Smooth muscle cell (in vitro differentiated cells): ENCODE measurements at regions not wholly inside any gene's neighbourhood (a gene's known extent, or its start where the extent isn't known, plus 50 kb on each side); places are given as distances from the start of the nearest gene placed in this dataset.
"Not testable (repeated sequence)": the region's sequence is repeated elsewhere in the genome, so short reads cannot be mapped to it uniquely, and the experiment has no call there.

Source experiments
- DNase-seq: peaks from one replicate; lab custom pipeline; 2025; ENCODE audit not compliant: unreplicated experiment; lab: John Stamatoyannopoulos, UW
- H2AFZ ChIP-seq: fragments of 200-600 bp; sonication (generic); 2 replicates; pipeline ENCODE4 v1.6.0; 2016; ENCODE audit warnings: antibody characterized with exemption, low read depth, mild to moderate bottlenecking
- H3F3A ChIP-seq: fragments of 200-600 bp; sonication (generic); 2 replicates; pipeline ENCODE4 v1.6.0; 2017; ENCODE audit warnings: antibody characterized with exemption, low read depth
- H3K27ac ChIP-seq: fragments of 200-600 bp; sonication (generic); 2 replicates; pipeline ENCODE4 v1.5.1; 2016; ENCODE audit warnings: low read depth, mild to moderate bottlenecking
- H3K27me3 ChIP-seq: fragments of 200-600 bp; sonication (generic); 2 replicates; pipeline ENCODE4 v1.6.1; 2016; ENCODE audit warnings: low read depth, mild to moderate bottlenecking
- H3K36me3 ChIP-seq: fragments of 200-600 bp; sonication (generic); 2 replicates; pipeline ENCODE4 v1.5.1; 2016; ENCODE audit warnings: low read depth
- H3K4me1 ChIP-seq: fragments of 200-600 bp; sonication (generic); 2 replicates; pipeline ENCODE4 v1.5.1; 2016; ENCODE audit warnings: low read depth
- H3K4me2 ChIP-seq: fragments of 200-600 bp; sonication (generic); 2 replicates; pipeline ENCODE4 v1.6.0; 2016; ENCODE audit warnings: mild to moderate bottlenecking
- H3K4me3 ChIP-seq: fragments of 200-600 bp; sonication (generic); 2 replicates; pipeline ENCODE4 v1.5.1; 2016; ENCODE audit warnings: mild to moderate bottlenecking
- H3K79me2 ChIP-seq: fragments of 200-600 bp; sonication (generic); 2 replicates; pipeline ENCODE4 v1.6.0; 2016; ENCODE audit warnings: low read depth, mild to moderate bottlenecking
- H3K9ac ChIP-seq: fragments of 200-600 bp; sonication (generic); 2 replicates; pipeline ENCODE4 v1.6.0; 2016; ENCODE audit warnings: low read depth
- H3K9me3 ChIP-seq: fragments of 200-600 bp; sonication (generic); replicated peaks from 2 replicates; pipeline ENCODE4 v1.5.1; 2016; ENCODE audit warnings: low read depth
- H4K20me1 ChIP-seq: fragments of 200-600 bp; sonication (generic); 2 replicates; pipeline ENCODE4 v1.6.0; 2016; ENCODE audit warnings: low read depth
- CTCF ChIP-seq: fragments of 200-600 bp; sonication (generic); IDR thresholded peaks from 2 replicates; pipeline ENCODE4 v1.5.1; 2017; ENCODE audit warnings: borderline replicate concordance, mild to moderate bottlenecking, antibody characterized with exemption; ENCODE audit not compliant: insufficient read depth, poor library complexity, severe bottlenecking
- WGBS: methylation state at CpG from one replicate; pipeline ENCODE4 v1.1.7; 2016; ENCODE audit warnings: low lambda C conversion rate; 5-methylcytosine and 5-hydroxymethylcytosine counted together

GRCh38 chr17:46430300-46430699 is 68.7 kb upstream of the ARL17B start:
- H3K36me3 ChIP-seq, H3K79me2 ChIP-seq, H3K4me1 ChIP-seq, H3K9ac ChIP-seq, H3K4me3 ChIP-seq, H2AFZ ChIP-seq, DNase-seq, H3F3A ChIP-seq, H3K4me2 ChIP-seq, H4K20me1 ChIP-seq, H3K9me3 ChIP-seq, H3K27ac ChIP-seq, H3K27me3 ChIP-seq: not testable (repeated sequence)
- WGBS, result no CpG with 5 or more reads among the region's 2 CpGs

- not testable (repeated sequence) for H4K20me1 ChIP-seq, H3K27ac ChIP-seq, H3K4me3 ChIP-seq, H2AFZ ChIP-seq, H3K27me3 ChIP-seq, H3F3A ChIP-seq, H3K9me3 ChIP-seq, DNase-seq, H3K36me3 ChIP-seq, H3K4me2 ChIP-seq, H3K79me2 ChIP-seq, H3K9ac ChIP-seq, H3K4me1 ChIP-seq
- no CpG with 5 or more reads among the region's 2 CpGs for WGBS
Observed at GRCh38 chr17:46429675-46430074, 68.1 kb upstream of the ARL17B start.

GRCh38 chr17:46424187-46424884 is 62.8 kb upstream of the ARL17B start:
- not testable (repeated sequence) for H3K27ac ChIP-seq, H3K4me2 ChIP-seq, H3K4me3 ChIP-seq, H3K27me3 ChIP-seq, H3F3A ChIP-seq, H3K4me1 ChIP-seq, DNase-seq, H3K9ac ChIP-seq, H3K36me3 ChIP-seq, H2AFZ ChIP-seq, H4K20me1 ChIP-seq, H3K9me3 ChIP-seq, H3K79me2 ChIP-seq
- TF ChIP-seq CTCF, result peak; percentile 5
- 0% methylated on average over 1 of the region's 2 CpGs for WGBS

GRCh38 chr17:46417907-46418306 is 56.3 kb upstream of the ARL17B start:
- H3K27ac ChIP-seq, H3K4me2 ChIP-seq, H3K79me2 ChIP-seq, H2AFZ ChIP-seq, H3K9ac ChIP-seq, H3K36me3 ChIP-seq, H3K9me3 ChIP-seq, H3F3A ChIP-seq, H3K27me3 ChIP-seq, H3K4me1 ChIP-seq, H4K20me1 ChIP-seq, DNase-seq, H3K4me3 ChIP-seq: not testable (repeated sequence)
- WGBS, result 82% methylated on average over 6 of the region's 7 CpGs

DNA sequence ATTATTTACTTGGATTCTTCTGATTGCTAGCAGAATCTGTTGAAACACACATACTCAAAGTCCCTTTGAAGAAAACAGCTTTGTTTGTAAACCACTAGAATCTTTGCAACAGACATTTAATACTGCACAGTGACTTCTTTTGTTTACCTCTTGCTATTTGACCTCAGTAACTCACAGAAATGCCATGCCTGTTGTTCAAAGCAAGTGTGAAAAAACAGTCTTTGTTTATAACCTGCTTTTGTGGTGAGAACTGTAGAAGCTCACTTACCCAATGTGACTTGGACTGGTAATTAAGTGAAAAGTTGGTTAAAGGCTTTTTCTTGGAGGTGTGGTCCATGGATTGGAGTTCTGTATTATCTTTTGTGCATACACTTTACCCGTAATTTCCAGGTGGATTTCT is 55.7 kb upstream of the ARL17B start:
- not testable (repeated sequence) for H3K4me1 ChIP-seq, H4K20me1 ChIP-seq, H2AFZ ChIP-seq, H3K4me3 ChIP-seq, H3K27ac ChIP-seq, H3K79me2 ChIP-seq, H3K9ac ChIP-seq, H3F3A ChIP-seq, H3K36me3 ChIP-seq, DNase-seq, H3K27me3 ChIP-seq, H3K4me2 ChIP-seq, H3K9me3 ChIP-seq
- WGBS, result 85% methylated on average over 1 of the region's 1 CpG

- not testable (repeated sequence) for H3K4me2 ChIP-seq, H2AFZ ChIP-seq, H3K79me2 ChIP-seq, H3K27me3 ChIP-seq, H3K9me3 ChIP-seq, H3K4me1 ChIP-seq, DNase-seq, H3K36me3 ChIP-seq, H3K4me3 ChIP-seq, H3K9ac ChIP-seq, H3K27ac ChIP-seq, H4K20me1 ChIP-seq, H3F3A ChIP-seq
- no CpG with 5 or more reads among the region's 3 CpGs for WGBS
Observed at GRCh38 chr17:46414559-46414958, 53.0 kb upstream of the ARL17B start.

GRCh38 chr17:46412156-46412555 is 50.6 kb upstream of the ARL17B start:
- H3K4me3 ChIP-seq, H3K4me1 ChIP-seq, H4K20me1 ChIP-seq, H3K9ac ChIP-seq, DNase-seq, H3K9me3 ChIP-seq, H3F3A ChIP-seq, H3K27ac ChIP-seq, H3K4me2 ChIP-seq, H3K36me3 ChIP-seq, H2AFZ ChIP-seq, H3K79me2 ChIP-seq, H3K27me3 ChIP-seq: not testable (repeated sequence)
- WGBS, result 93% methylated on average over 3 of the region's 4 CpGs

DNA sequence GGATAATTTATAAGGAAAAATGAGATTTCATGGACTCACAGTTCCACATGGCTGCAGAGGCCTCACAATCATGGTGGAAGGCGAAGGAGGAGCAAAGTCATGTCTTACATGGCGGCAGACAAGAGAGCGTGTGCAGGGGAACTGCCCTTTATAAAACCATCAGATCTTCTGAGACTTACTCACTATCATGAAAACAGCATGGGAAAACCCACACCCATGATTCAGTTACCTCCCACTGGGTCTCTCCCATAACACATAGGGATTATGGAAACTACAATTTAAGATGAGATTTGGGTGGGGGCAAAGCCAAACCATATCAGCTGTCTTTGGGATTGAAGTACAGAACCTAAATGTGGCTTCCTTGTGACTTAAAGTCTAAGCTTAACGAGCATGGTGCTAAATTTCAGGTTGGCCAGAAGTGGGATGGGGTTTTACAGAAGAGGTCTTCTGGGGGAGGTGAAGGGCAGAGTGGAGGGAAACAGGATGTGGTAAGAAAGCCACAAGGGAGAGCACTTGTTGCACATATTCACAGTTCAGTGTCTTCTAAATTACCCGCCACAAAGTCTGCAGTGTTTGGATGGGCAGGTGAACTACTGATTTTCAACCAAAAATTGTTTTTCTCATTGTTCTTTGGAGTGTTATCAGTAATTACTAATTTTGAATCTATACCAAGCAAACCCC is 49.7 kb upstream of the ARL17B start:
- H3F3A ChIP-seq, H3K4me1 ChIP-seq, DNase-seq, H2AFZ ChIP-seq, H3K4me2 ChIP-seq, H3K27ac ChIP-seq, H3K9ac ChIP-seq, H4K20me1 ChIP-seq, H3K36me3 ChIP-seq, H3K27me3 ChIP-seq, H3K9me3 ChIP-seq, H3K79me2 ChIP-seq, H3K4me3 ChIP-seq: not testable (repeated sequence)
- WGBS, result no CpG with 5 or more reads among the region's 5 CpGs
